Natural killer cell (primary cell): ENCODE measurements at regions not wholly inside any gene's neighbourhood (a gene's known extent, or its start where the extent isn't known, plus 50 kb on each side); places are given as distances from the start of the nearest gene placed in this dataset.

ENCODE experiments used
- ATAC-seq, 3 donors: fragments of 150-1000 bp in 2 of 3; fragments of 200-7000 bp in 1 of 3; cut with Tn5 transposase; 1 replicate in 1 of 3; 2 replicates in 2 of 3; pipeline ENCODE4 v1.10.0; 2021; ENCODE audit warnings: mild to moderate bottlenecking in 2 of 3, moderate library complexity in 2 of 3
- DNase-seq, 2 donors: peaks; one replicate each; pipeline versions ENCODE4 v3.0.0 to v3.0.0-alpha.2; 2013 to 2021; ENCODE audit warnings: mixed read lengths in 1 of 2
- H3K27ac ChIP-seq: one replicate; pipeline ENCODE4 v1.5.1; 2013; ENCODE audit warnings: mild to moderate bottlenecking, low read length
- H3K27me3 ChIP-seq: one replicate; pipeline ENCODE4 v1.6.1; 2013; ENCODE audit warnings: low read length; ENCODE audit not compliant: control insufficient read depth, insufficient read depth
- H3K36me3 ChIP-seq: one replicate; pipeline ENCODE4 v1.6.1; 2013; ENCODE audit warnings: low read length; ENCODE audit not compliant: control insufficient read depth, insufficient read depth
- H3K4me1 ChIP-seq: one replicate; pipeline ENCODE4 v1.6.1; 2013; ENCODE audit warnings: low read length; ENCODE audit not compliant: control insufficient read depth, insufficient read depth
- H3K4me3 ChIP-seq: one replicate; pipeline ENCODE4 v1.5.1; 2013; ENCODE audit warnings: low read length
- H3K9me3 ChIP-seq: one replicate; pipeline ENCODE4 v1.6.1; 2013; ENCODE audit warnings: low read length; ENCODE audit not compliant: control insufficient read depth, insufficient read depth
- H3K27ac Mint-ChIP-seq, 2 donors: one replicate each; pipeline ENCODE4 v1.8.0; 2022; ENCODE audit warnings: mild to moderate bottlenecking in 2 of 2, mixed read lengths in 2 of 2, moderate library complexity in 1 of 2
- H3K27me3 Mint-ChIP-seq, 2 donors: one replicate each; pipeline ENCODE4 v1.8.0; 2022; ENCODE audit warnings: low read depth in 2 of 2, mixed read lengths in 2 of 2
- H3K36me3 Mint-ChIP-seq: one replicate; pipeline ENCODE4 v1.8.0; 2022; ENCODE audit warnings: mixed read lengths
- H3K4me1 Mint-ChIP-seq, 2 donors: one replicate each; pipeline ENCODE4 v1.8.0; 2022; ENCODE audit warnings: mixed read lengths in 2 of 2
- H3K4me3 Mint-ChIP-seq: one replicate; pipeline ENCODE4 v1.8.0; 2022; ENCODE audit warnings: mild to moderate bottlenecking, moderate library complexity, mixed read lengths
- H3K9me3 Mint-ChIP-seq, 2 donors: one replicate each; pipeline ENCODE4 v1.8.0; 2022; ENCODE audit warnings: mixed read lengths in 2 of 2
- CTCF ChIP-seq: fragments of 200-600 bp; IDR thresholded peaks from one replicate; pipeline ENCODE4 v1.8.0; 2022; ENCODE audit warnings: antibody characterized with exemption
- WGBS: methylation state at CpG from one replicate; pipeline ENCODE4 v1.1.7; 2013; ENCODE audit warnings: missing lambda C conversion rate; ENCODE audit not compliant: insufficient coverage; 5-methylcytosine and 5-hydroxymethylcytosine counted together
- intact Hi-C: fragments of 100-400 bp; cut with micrococcal nuclease; formaldehyde crosslinking; loops from one replicate; pipeline ENCODE4 v1.14.2; 2022

- ATAC-seq (no peak), DNase-seq (no peak)
- no peak for TF ChIP-seq CTCF
- no peak overlapping the region for H3K4me3 ChIP-seq
- H3K4me1 ChIP-seq, result no peaks in the 10 kb centered on the region
- intact Hi-C loops, result no loop called here
- Mint-ChIP-seq H3K36me3 (no peaks in the 10 kb centered on the region), H3K9me3 (peaks cover 11 to 17% of the 10 kb centered on the region in 2 donors), H3K27ac (no peak overlapping the region), H3K27me3 (no peaks in the 10 kb centered on the region), H3K4me1 (no peaks in the 10 kb centered on the region), H3K4me3 (no peak overlapping the region)
- H3K27ac ChIP-seq, result no peak overlapping the region
- H3K9me3 ChIP-seq, result peaks cover 7% of the 10 kb centered on the region
- WGBS, result 79% methylated on average over 3 of the region's 3 CpGs
- no peaks in the 10 kb centered on the region for H3K27me3 ChIP-seq
- no peaks in the 10 kb centered on the region for H3K36me3 ChIP-seq
Measured at GRCh38 chr21:17051054-17051453, 461.8 kb upstream of the CXADR start.

- 49% methylated on average over 7 of the region's 7 CpGs for WGBS
- no peak for ATAC-seq
- Mint-ChIP-seq H3K36me3 (peaks cover 9% of the 10 kb centered on the region), H3K9me3 (peaks cover 18 to 27% of the 10 kb centered on the region in 2 donors), H3K27me3 (no peaks in the 10 kb centered on the region), H3K27ac (no peak overlapping the region), H3K4me1 (no peaks in the 10 kb centered on the region), H3K4me3 (no peak overlapping the region)
- no peak overlapping the region for H3K4me3 ChIP-seq
- TF ChIP-seq CTCF, result no peak
- no peaks in the 10 kb centered on the region for H3K4me1 ChIP-seq
- H3K27me3 ChIP-seq, result no peaks in the 10 kb centered on the region
- no peak for DNase-seq
- no peaks in the 10 kb centered on the region for H3K36me3 ChIP-seq
- no peak overlapping the region for H3K27ac ChIP-seq
- H3K9me3 ChIP-seq, result peaks cover 7% of the 10 kb centered on the region
- intact Hi-C loops, result no loop called here
Measured at GRCh38 chr21:17053321-17053720, 459.5 kb upstream of the CXADR start.

- ATAC-seq, result no peak
- Mint-ChIP-seq H3K4me1 (no peaks in the 10 kb centered on the region), H3K4me3 (no peak overlapping the region), H3K27me3 (no peaks in the 10 kb centered on the region), H3K9me3 (peaks cover 20 to 24% of the 10 kb centered on the region in 2 donors), H3K36me3 (peaks cover 23% of the 10 kb centered on the region), H3K27ac (no peak overlapping the region)
- WGBS, result 73% methylated on average over 1 of the region's 1 CpG
- H3K27me3 ChIP-seq, result no peaks in the 10 kb centered on the region
- no peak for DNase-seq
- no peaks in the 10 kb centered on the region for H3K4me1 ChIP-seq
- H3K36me3 ChIP-seq, result no peaks in the 10 kb centered on the region
- intact Hi-C loops, result no loop called here
- peaks cover 2% of the 10 kb centered on the region for H3K9me3 ChIP-seq
- no peak overlapping the region for H3K27ac ChIP-seq
- H3K4me3 ChIP-seq, result no peak overlapping the region
- TF ChIP-seq CTCF, result no peak
Measured at GRCh38 chr21:17059936-17060335, 452.9 kb upstream of the CXADR start.

- ATAC-seq, result no peak
Measured at GRCh38 chr21:17066006-17066405, 446.8 kb upstream of the CXADR start.

More at GRCh38 chr21:17066006-17066405, 446.8 kb upstream of the CXADR start:
- Histone ChIP-seq H3K27ac (no peak overlapping the region), H3K27me3 (no peaks in the 10 kb centered on the region), H3K4me1 (no peaks in the 10 kb centered on the region), H3K9me3 (no peaks in the 10 kb centered on the region), H3K4me3 (no peak overlapping the region), H3K36me3 (no peaks in the 10 kb centered on the region)
- no peaks in the 10 kb centered on the region for H3K4me1 Mint-ChIP-seq
- intact Hi-C loops, result no loop called here
- H3K27me3 Mint-ChIP-seq, result no peaks in the 10 kb centered on the region
- no peak overlapping the region for H3K27ac Mint-ChIP-seq
- H3K36me3 Mint-ChIP-seq, result peaks cover under 1% of the 10 kb centered on the region
- no peak overlapping the region for H3K4me3 Mint-ChIP-seq
- peaks cover 8 to 16% of the 10 kb centered on the region in 2 donors for H3K9me3 Mint-ChIP-seq
- no peak for DNase-seq
- no peak for TF ChIP-seq CTCF
